Tibial nerve (tissue), 4 donors: ENCODE measurements at regions not wholly inside any gene's neighbourhood (a gene's known extent, or its start where the extent isn't known, plus 50 kb on each side); places are given as distances from the start of the nearest gene placed in this dataset.

ENCODE experiments used
- DNase-seq, 2 donors: peaks; one replicate each; pipeline ENCODE4 v3.0.0-alpha.2; 2019; ENCODE audit warnings: low spot score in 2 of 2
- H3K27ac ChIP-seq, 4 donors: fragments of 200-600 bp; sonication (generic) in 3 of 4; one replicate each; pipeline ENCODE4 v1.5.1; 2017 to 2019; ENCODE audit warnings: mild to moderate bottlenecking in 1 of 4
- H3K27me3 ChIP-seq, 2 donors: fragments of 200-600 bp; sonication (generic) in 1 of 2; one replicate each; pipeline versions ENCODE4 v1.5.1 to v1.6.0; 2017 to 2019
- H3K36me3 ChIP-seq, 3 donors: fragments of 200-600 bp; sonication (generic); one replicate each; pipeline ENCODE4 v1.5.1; 2018 to 2019
- H3K4me1 ChIP-seq, 4 donors: fragments of 200-600 bp; sonication (generic) in 3 of 4; one replicate each; pipeline ENCODE4 v1.5.1; 2017 to 2019
- H3K4me3 ChIP-seq, 4 donors: fragments of 200-600 bp; sonication (generic) in 3 of 4; one replicate each; pipeline ENCODE4 v1.5.1; 2017 to 2019; ENCODE audit warnings: mild to moderate bottlenecking in 1 of 4, moderate library complexity in 1 of 4
- H3K9me3 ChIP-seq, 4 donors: fragments of 200-600 bp; sonication (generic) in 3 of 4; one replicate each; pipeline ENCODE4 v1.5.1; 2017 to 2019
- CTCF ChIP-seq, 5 experiments: fragments of 200-600 bp in 3 of 5; fragments of 450-650 bp in 2 of 5; sonication (generic) in 3 of 5; IDR thresholded peaks; one replicate each; pipeline ENCODE4 v1.5.1; 2016 to 2019; ENCODE audit warnings: antibody characterized with exemption in 5 of 5, mild to moderate bottlenecking in 3 of 5, moderate library complexity in 2 of 5
- EP300 ChIP-seq, 2 donors: sonication (generic); formaldehyde crosslinking; IDR thresholded peaks; one replicate each; pipeline ENCODE4 v1.6.1; 2017; ENCODE audit warnings: antibody characterized with exemption in 2 of 2, mild to moderate bottlenecking in 1 of 2
- POLR2A ChIP-seq, 2 donors: fragments of 450-650 bp; IDR thresholded peaks; one replicate each; pipeline ENCODE4 v1.6.1; 2017; ENCODE audit warnings: antibody characterized with exemption in 2 of 2, mild to moderate bottlenecking in 2 of 2, moderate library complexity in 2 of 2
- WGBS, 2 donors: methylation state at CpG; one replicate each; pipeline ENCODE4 v1.1.5; 2018; 5-methylcytosine and 5-hydroxymethylcytosine counted together

- DNase-seq, result no peak
- no peaks in the 10 kb centered on the region for H3K36me3 ChIP-seq
- H3K27ac ChIP-seq, result no peak overlapping the region
- no peaks in the 10 kb centered on the region for H3K4me1 ChIP-seq
- TF ChIP-seq EP300 (IDR thresholded peaks at IDR 0.05) (no peak), POLR2A (IDR thresholded peaks at IDR 0.05) (no peak), CTCF (IDR thresholded peaks at IDR 0.05) (no peak)
- H3K9me3 ChIP-seq, result no peaks in the 10 kb centered on the region
- 84 to 87% methylated on average over 4 of the region's 4 CpGs for WGBS, 2 donors
- no peak overlapping the region for H3K4me3 ChIP-seq
- H3K27me3 ChIP-seq, result no peaks in the 10 kb centered on the region
Measured at GRCh38 chr1:199135901-199136300, 497.1 kb downstream of the PTPRC start.

GRCh38 chr1:199138061-199138460 lies 499.2 kb downstream of the PTPRC start:
- no peaks in the 10 kb centered on the region for H3K36me3 ChIP-seq
- no peak overlapping the region for H3K27ac ChIP-seq
- no peaks in the 10 kb centered on the region for H3K4me1 ChIP-seq
- 97 to 100% methylated on average over 1 of the region's 1 CpG for WGBS, 2 donors
- H3K4me3 ChIP-seq, result no peak overlapping the region
- no peak for DNase-seq
- TF ChIP-seq POLR2A (IDR thresholded peaks at IDR 0.05), result no peak
- TF ChIP-seq CTCF (IDR thresholded peaks at IDR 0.05), result no peak
- H3K27me3 ChIP-seq, result no peaks in the 10 kb centered on the region
- H3K9me3 ChIP-seq, result no peaks in the 10 kb centered on the region

GRCh38 chr1:199149591-199149990 lies 510.8 kb downstream of the PTPRC start:
- no peak for TF ChIP-seq CTCF (IDR thresholded peaks at IDR 0.05)
- WGBS, 2 donors, result 95 to 97% methylated on average over 2 of the region's 2 CpGs
- Histone ChIP-seq H3K4me3 (no peak overlapping the region), H3K27ac (no peak overlapping the region), H3K36me3 (no peaks in the 10 kb centered on the region), H3K4me1 (no peaks in the 10 kb centered on the region), H3K9me3 (no peaks in the 10 kb centered on the region), H3K27me3 (no peaks in the 10 kb centered on the region)
- DNase-seq, result no peak

- TF ChIP-seq EP300 (IDR thresholded peaks at IDR 0.05), result no peak
- TF ChIP-seq POLR2A (IDR thresholded peaks at IDR 0.05), result no peak
- no peak for TF ChIP-seq CTCF (IDR thresholded peaks at IDR 0.05)
- Histone ChIP-seq H3K4me1 (no peaks in the 10 kb centered on the region), H3K27me3 (no peaks in the 10 kb centered on the region), H3K4me3 (no peak overlapping the region), H3K36me3 (no peaks in the 10 kb centered on the region), H3K27ac (no peak overlapping the region), H3K9me3 (no peaks in the 10 kb centered on the region)
- no peak for DNase-seq
- WGBS, 2 donors, result 91 to 97% methylated on average over 1 of the region's 1 CpG
Measured at GRCh38 chr1:199150756-199151155, 511.9 kb downstream of the PTPRC start.

GRCh38 chr1:199151634-199152425 lies 513.0 kb downstream of the PTPRC start:
- Histone ChIP-seq H3K27me3 (no peaks in the 10 kb centered on the region), H3K4me3 (no peak overlapping the region), H3K27ac (no peak overlapping the region), H3K9me3 (no peaks in the 10 kb centered on the region), H3K4me1 (no peaks in the 10 kb centered on the region), H3K36me3 (no peaks in the 10 kb centered on the region)
- no peak for DNase-seq
- WGBS, 2 donors, result 71 to 77% methylated on average over 6 of the region's 6 CpGs
- no peak for TF ChIP-seq EP300 (IDR thresholded peaks at IDR 0.05)
- TF ChIP-seq POLR2A (IDR thresholded peaks at IDR 0.05), result no peak
- TF ChIP-seq CTCF (IDR thresholded peaks at IDR 0.05), result no peak
